Esophagus squamous epithelium (tissue), 5 donors: ENCODE measurements at regions not wholly inside any gene's neighbourhood (a gene's known extent, or its start where the extent isn't known, plus 50 kb on each side); places are given as distances from the start of the nearest gene placed in this dataset.

ENCODE experiments used
- DNase-seq: peaks from one replicate; lab custom pipeline; 2025; lab: John Stamatoyannopoulos, UW
- H3K27ac ChIP-seq, 4 donors: fragments of 200-600 bp; sonication (generic); one replicate each; pipeline ENCODE4 v1.5.1; 2016 to 2019; ENCODE audit warnings: mild to moderate bottlenecking in 1 of 4
- H3K27me3 ChIP-seq, 4 donors: fragments of 200-600 bp; sonication (generic); 1 replicate in 3 of 4; 2 replicates in 1 of 4; pipeline versions ENCODE4 v1.5.1 to v1.6.0; 2017 to 2021; ENCODE audit warnings: antibody characterized with exemption in 1 of 4
- H3K36me3 ChIP-seq, 3 donors: fragments of 200-600 bp; sonication (generic); one replicate each; pipeline ENCODE4 v1.5.1; 2016 to 2019
- H3K4me1 ChIP-seq, 3 donors: fragments of 200-600 bp; sonication (generic); one replicate each; pipeline ENCODE4 v1.5.1; 2017 to 2019
- H3K4me3 ChIP-seq, 4 donors: fragments of 200-600 bp; sonication (generic); 1 replicate in 3 of 4; 2 replicates in 1 of 4; pipeline ENCODE4 v1.5.1; 2016 to 2019; ENCODE audit warnings: mild to moderate bottlenecking in 2 of 4, moderate library complexity in 1 of 4
- H3K9me3 ChIP-seq, 3 donors: fragments of 200-600 bp; sonication (generic); one replicate each; pipeline ENCODE4 v1.5.1; 2016 to 2019
- POLR2A ChIP-seq, 4 donors: fragments of 450-650 bp; IDR thresholded peaks; one replicate each; pipeline ENCODE4 v1.6.1; 2017; ENCODE audit warnings: antibody characterized with exemption in 4 of 4, mild to moderate bottlenecking in 4 of 4, moderate library complexity in 3 of 4
- WGBS, 2 donors: methylation state at CpG; one replicate each; pipeline ENCODE4 v1.1.5; 2018; 5-methylcytosine and 5-hydroxymethylcytosine counted together
- intact Hi-C: fragments of 100-400 bp; cut with DNase I; formaldehyde crosslinking; loops from one replicate; pipeline ENCODE4 v1.15.0; 2022
- TF ChIP-seq, protein P1 (sequence below), 6 experiments: fragments of 450-650 bp in 4 of 6; fragments of 200-600 bp in 2 of 6; sonication (generic) in 2 of 6; IDR thresholded peaks; one replicate each; pipeline ENCODE4 v1.5.1; 2016 to 2019; ENCODE audit warnings: antibody characterized with exemption in 6 of 6, mild to moderate bottlenecking in 4 of 6, moderate library complexity in 4 of 6
- donor health status: DM: yes; HTN: yes; CAD: no.

DNA sequence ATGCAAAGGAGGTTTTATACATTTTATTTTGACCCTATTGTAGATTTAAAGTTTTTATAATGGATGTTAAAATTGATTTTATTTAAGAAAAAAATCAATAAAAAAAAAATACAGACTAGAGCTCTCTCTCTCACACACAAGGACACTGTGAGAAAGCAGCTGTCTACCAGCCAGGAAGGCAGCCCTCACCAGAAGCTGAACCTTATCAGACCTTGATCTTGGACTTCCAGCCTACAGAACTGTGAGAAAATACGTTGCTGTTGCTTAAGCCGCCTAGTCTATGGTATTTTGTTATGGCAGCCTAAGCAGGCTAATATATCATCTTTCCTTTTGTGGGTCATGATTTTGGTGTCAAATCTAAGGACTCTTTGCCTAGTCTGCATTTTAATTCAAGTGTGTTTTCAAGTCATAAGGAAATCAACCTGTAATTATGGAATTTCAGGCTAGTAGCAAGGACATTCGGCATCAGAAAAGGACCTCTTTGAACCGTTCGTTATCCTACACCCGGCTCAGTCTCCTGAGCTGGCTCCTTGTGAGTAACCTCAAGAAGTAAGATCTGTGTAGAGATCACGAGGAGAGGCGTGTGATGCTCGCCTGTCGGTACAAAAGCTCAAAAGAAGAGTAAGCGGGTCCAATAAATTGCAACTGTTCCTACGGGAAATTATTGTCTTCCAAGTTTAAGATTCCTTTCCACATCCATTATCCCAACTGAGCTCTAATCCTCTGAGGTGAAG lies 98.2 kb downstream of the PDCL3 start:
- no peaks in the 10 kb centered on the region for H3K9me3 ChIP-seq
- H3K36me3 ChIP-seq = no peaks in the 10 kb centered on the region
- H3K27ac ChIP-seq = no peak overlapping the region
- H3K27me3 ChIP-seq = no peaks in the 10 kb centered on the region
- H3K4me3 ChIP-seq = no peak overlapping the region
- no peaks in the 10 kb centered on the region for H3K4me1 ChIP-seq
- intact Hi-C loops = no loop called here
- TF ChIP-seq, protein P1, sequence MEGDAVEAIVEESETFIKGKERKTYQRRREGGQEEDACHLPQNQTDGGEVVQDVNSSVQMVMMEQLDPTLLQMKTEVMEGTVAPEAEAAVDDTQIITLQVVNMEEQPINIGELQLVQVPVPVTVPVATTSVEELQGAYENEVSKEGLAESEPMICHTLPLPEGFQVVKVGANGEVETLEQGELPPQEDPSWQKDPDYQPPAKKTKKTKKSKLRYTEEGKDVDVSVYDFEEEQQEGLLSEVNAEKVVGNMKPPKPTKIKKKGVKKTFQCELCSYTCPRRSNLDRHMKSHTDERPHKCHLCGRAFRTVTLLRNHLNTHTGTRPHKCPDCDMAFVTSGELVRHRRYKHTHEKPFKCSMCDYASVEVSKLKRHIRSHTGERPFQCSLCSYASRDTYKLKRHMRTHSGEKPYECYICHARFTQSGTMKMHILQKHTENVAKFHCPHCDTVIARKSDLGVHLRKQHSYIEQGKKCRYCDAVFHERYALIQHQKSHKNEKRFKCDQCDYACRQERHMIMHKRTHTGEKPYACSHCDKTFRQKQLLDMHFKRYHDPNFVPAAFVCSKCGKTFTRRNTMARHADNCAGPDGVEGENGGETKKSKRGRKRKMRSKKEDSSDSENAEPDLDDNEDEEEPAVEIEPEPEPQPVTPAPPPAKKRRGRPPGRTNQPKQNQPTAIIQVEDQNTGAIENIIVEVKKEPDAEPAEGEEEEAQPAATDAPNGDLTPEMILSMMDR (IDR thresholded peaks at IDR 0.05) = no peak
- no peak for TF ChIP-seq POLR2A (IDR thresholded peaks at IDR 0.05)
- DNase-seq = no peak
- WGBS, 2 donors = 81 to 84% methylated on average over 12 of the region's 12 CpGs

DNA sequence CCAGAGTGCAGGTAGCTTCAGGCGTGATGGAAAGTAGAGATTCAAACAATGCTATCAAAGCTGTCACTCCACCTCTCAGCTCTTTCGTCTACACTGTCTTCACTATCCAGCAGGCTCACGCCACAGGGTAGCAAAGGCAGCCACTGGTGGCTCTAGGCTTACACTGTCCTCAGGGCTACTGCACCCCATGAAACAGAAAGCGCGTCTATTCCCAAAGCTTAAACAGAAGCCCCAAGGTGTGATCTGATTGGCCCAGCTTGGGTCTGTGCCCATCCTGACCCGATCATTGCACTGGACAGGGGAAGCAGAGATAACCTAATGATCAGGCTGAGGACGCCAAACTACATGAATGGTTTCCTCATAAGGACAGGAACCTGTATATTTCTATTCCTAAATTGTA lies 100.1 kb downstream of the PDCL3 start:
- Histone ChIP-seq H3K4me1 (no peaks in the 10 kb centered on the region), H3K36me3 (no peaks in the 10 kb centered on the region), H3K27ac (no peak overlapping the region), H3K4me3 (no peak overlapping the region), H3K9me3 (no peaks in the 10 kb centered on the region), H3K27me3 (no peaks in the 10 kb centered on the region)
- DNase-seq = no peak
- WGBS, 2 donors = 79 to 92% methylated on average over 7 of the region's 7 CpGs
- no peak for TF ChIP-seq POLR2A (IDR thresholded peaks at IDR 0.05)
- TF ChIP-seq, protein P1 (IDR thresholded peaks at IDR 0.05) = no peak
- intact Hi-C loops = no loop called here

DNA sequence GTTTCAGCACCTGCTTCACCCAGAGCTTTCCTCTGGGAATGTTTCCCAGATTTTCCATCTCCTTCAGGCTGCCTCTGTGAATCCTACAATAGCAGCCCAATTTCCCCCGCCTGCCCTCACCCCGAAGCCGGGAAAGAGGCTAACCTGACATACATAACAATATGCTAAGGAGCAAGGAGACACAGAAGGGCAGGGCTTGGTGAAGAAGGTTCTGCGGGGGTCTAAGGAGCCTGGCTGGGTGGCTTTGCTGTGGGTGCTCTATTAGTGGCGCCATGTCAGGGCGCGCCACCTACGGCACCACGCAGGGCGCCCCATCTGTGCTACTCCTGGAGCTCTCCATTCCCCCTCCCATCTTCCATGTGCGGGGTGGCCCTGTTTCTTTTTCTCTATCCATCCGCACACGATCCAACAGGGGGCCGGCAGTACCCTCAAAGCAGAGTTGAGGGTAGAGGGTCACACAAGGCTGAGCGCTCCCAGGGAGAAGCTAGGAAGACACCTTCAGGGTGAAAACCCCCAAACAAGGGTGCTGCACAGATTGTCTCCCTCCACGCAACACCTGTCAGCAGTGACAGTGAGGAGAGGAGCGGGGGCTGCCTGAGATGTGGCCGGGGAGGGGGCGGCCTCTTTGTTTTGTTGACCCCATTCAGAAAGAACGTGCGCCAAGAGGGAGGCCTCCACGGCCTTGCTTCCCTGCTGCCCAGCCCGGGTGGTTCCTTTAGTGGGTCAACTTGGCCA lies 101.4 kb downstream of the PDCL3 start:
- TF ChIP-seq, protein P1 (IDR thresholded peaks at IDR 0.05) = no peak
- no peak for TF ChIP-seq POLR2A (IDR thresholded peaks at IDR 0.05)
- H3K9me3 ChIP-seq = no peaks in the 10 kb centered on the region
- H3K4me1 ChIP-seq = no peaks in the 10 kb centered on the region
- H3K27ac ChIP-seq = no peak overlapping the region
- no peaks in the 10 kb centered on the region for H3K36me3 ChIP-seq
- no peak overlapping the region for H3K4me3 ChIP-seq
- no peak for DNase-seq
- no peaks in the 10 kb centered on the region for H3K27me3 ChIP-seq
- intact Hi-C loops = no loop called here
- 83 to 90% methylated on average over 5 to 7 of the region's 23 CpGs for WGBS, 2 donors

DNA sequence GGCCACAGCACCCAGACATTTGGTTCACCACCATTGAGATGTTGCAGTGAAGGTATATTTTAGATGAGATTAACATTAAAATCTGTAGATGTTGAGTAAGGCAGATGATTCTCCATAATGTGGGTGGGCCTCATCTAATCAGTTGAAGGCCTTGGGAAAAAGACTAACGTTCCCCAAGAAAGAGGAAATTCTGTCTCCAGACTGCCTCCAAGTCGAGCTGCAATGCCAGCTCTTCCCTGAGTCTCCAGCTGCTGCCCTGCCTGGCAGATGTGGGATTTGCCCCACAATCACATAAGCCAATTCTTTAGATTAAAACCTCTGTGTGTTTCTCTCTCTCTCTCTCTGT lies 101.9 kb downstream of the PDCL3 start:
- no peak for TF ChIP-seq POLR2A (IDR thresholded peaks at IDR 0.05)
- TF ChIP-seq, protein P1 (IDR thresholded peaks at IDR 0.05) = no peak
- no peaks in the 10 kb centered on the region for H3K9me3 ChIP-seq
- no peak for DNase-seq
- no peaks in the 10 kb centered on the region for H3K27me3 ChIP-seq
- intact Hi-C loops = no loop called here
- WGBS, 2 donors = 13 to 44% methylated on average over 1 to 2 of the region's 2 CpGs
- H3K4me1 ChIP-seq = no peaks in the 10 kb centered on the region
- H3K36me3 ChIP-seq = no peaks in the 10 kb centered on the region
- H3K27ac ChIP-seq = no peak overlapping the region
- no peak overlapping the region for H3K4me3 ChIP-seq

DNA sequence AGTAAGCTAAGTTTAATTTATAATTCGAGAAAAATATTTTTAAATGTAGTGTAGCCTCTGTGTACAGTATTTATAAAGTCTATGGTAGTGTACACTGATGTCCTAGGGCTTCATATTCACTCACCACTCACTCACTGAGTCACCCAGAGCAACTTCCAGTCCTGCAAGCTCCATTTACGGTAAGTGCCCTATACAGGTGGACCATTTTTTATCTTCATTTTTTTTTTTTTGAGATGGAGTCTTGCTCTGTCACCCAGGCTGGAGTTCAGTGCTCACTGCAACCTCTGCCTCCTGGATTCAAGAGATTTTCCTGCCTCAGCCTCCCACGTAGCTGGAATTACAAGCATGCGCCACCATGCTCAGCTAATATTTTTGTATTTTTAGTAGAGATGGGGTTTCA lies 104.2 kb downstream of the PDCL3 start:
- Histone ChIP-seq H3K27me3 (no peaks in the 10 kb centered on the region), H3K27ac (no peak overlapping the region), H3K9me3 (no peaks in the 10 kb centered on the region), H3K4me1 (no peaks in the 10 kb centered on the region), H3K36me3 (no peaks in the 10 kb centered on the region), H3K4me3 (no peak overlapping the region)
- 56 to 60% methylated on average over 4 of the region's 4 CpGs for WGBS, 2 donors
- TF ChIP-seq, protein P1 (IDR thresholded peaks at IDR 0.05) = no peak
- intact Hi-C loops = no loop called here
- DNase-seq = no peak
